ENCODE measurements at regions not wholly inside any gene's neighbourhood (a gene's known extent, or its start where the extent isn't known, plus 50 kb on each side); places are given as distances from the start of the nearest gene placed in this dataset.
A peak's percentile ranks its signal among the peaks of the same experiment; 100 is the strongest.
"Not testable (repeated sequence)": the region's sequence is repeated elsewhere in the genome, so short reads cannot be mapped to it uniquely, and the experiment has no call there.

- not testable (repeated sequence) for H4K91ac ChIP-seq (ENCODE audit: low read length); H2AFZ ChIP-seq (ENCODE audit: low read depth, low read length); H3K14ac ChIP-seq (ENCODE audit: low read length in 2 of 2); H2AK5ac ChIP-seq (ENCODE audit: low read length, severe bottlenecking); H3K4ac ChIP-seq (ENCODE audit: low read depth in 1 of 2, low read length in 2 of 2); H3K9ac ChIP-seq (ENCODE audit: low read length); H3K27ac ChIP-seq (ENCODE audit: low read length, poor library complexity, severe bottlenecking); H2BK120ac ChIP-seq (ENCODE audit: low read depth, low read length); H3K27me3 ChIP-seq (ENCODE audit: control insufficient read depth in 1 of 2, insufficient read depth in 1 of 2, low read length in 2 of 2); H3K4me1 ChIP-seq (ENCODE audit: control insufficient read depth, insufficient read depth, low read depth, low read length); H3K4me3 ChIP-seq (ENCODE audit: insufficient read depth in 1 of 2, low read depth in 1 of 2, low read length in 2 of 2); H2BK12ac ChIP-seq (ENCODE audit: low read length in 2 of 2); H2BK5ac ChIP-seq (ENCODE audit: low read depth, low read length, poor library complexity, severe bottlenecking); H2BK15ac ChIP-seq (ENCODE audit: low read depth, poor library complexity, severe bottlenecking); H3K23ac ChIP-seq (ENCODE audit: low read length in 2 of 2); H3K79me1 ChIP-seq (replicated peaks; ENCODE audit: low read length, poor library complexity, severe bottlenecking); H4K8ac ChIP-seq (ENCODE audit: low read length); H3K9me3 ChIP-seq (ENCODE audit: control insufficient read depth, low read length); H3K36me3 ChIP-seq (ENCODE audit: control insufficient read depth in 1 of 2, insufficient read depth in 2 of 2, low read depth in 1 of 2, low read length in 2 of 2); H3K4me2 ChIP-seq (ENCODE audit: low read length, poor library complexity, severe bottlenecking); DNase-seq; H3K18ac ChIP-seq (ENCODE audit: low read depth in 1 of 2, low read length in 2 of 2)
- WGBS, result 91% methylated on average over 1 of the region's 7 CpGs
These were observed 335.7 kb upstream of the PLGLB2 start for GRCh38 chr2:87412036-87412820.

- H3K4me3 ChIP-seq (ENCODE audit: insufficient read depth in 1 of 2, low read depth in 1 of 2, low read length in 2 of 2); H3K79me1 ChIP-seq (replicated peaks; ENCODE audit: low read length, poor library complexity, severe bottlenecking); H3K4me1 ChIP-seq (ENCODE audit: control insufficient read depth, insufficient read depth, low read depth, low read length); H3K9me3 ChIP-seq (ENCODE audit: control insufficient read depth, low read length); H3K4me2 ChIP-seq (ENCODE audit: low read length, poor library complexity, severe bottlenecking); H3K27me3 ChIP-seq (ENCODE audit: control insufficient read depth in 1 of 2, insufficient read depth in 1 of 2, low read length in 2 of 2); H2BK120ac ChIP-seq (ENCODE audit: low read depth, low read length); H2BK5ac ChIP-seq (ENCODE audit: low read depth, low read length, poor library complexity, severe bottlenecking); H4K8ac ChIP-seq (ENCODE audit: low read length); H2AFZ ChIP-seq (ENCODE audit: low read depth, low read length); H2BK12ac ChIP-seq (ENCODE audit: low read length in 2 of 2); H3K27ac ChIP-seq (ENCODE audit: low read length, poor library complexity, severe bottlenecking); H4K91ac ChIP-seq (ENCODE audit: low read length); H3K36me3 ChIP-seq (ENCODE audit: control insufficient read depth in 1 of 2, insufficient read depth in 2 of 2, low read depth in 1 of 2, low read length in 2 of 2); H3K23ac ChIP-seq (ENCODE audit: low read length in 2 of 2); H3K9ac ChIP-seq (ENCODE audit: low read length); H3K4ac ChIP-seq (ENCODE audit: low read depth in 1 of 2, low read length in 2 of 2); H3K18ac ChIP-seq (ENCODE audit: low read depth in 1 of 2, low read length in 2 of 2); H2BK15ac ChIP-seq (ENCODE audit: low read depth, poor library complexity, severe bottlenecking); DNase-seq; H2AK5ac ChIP-seq (ENCODE audit: low read length, severe bottlenecking): not testable (repeated sequence)
- 25% methylated on average over 1 of the region's 1 CpG for WGBS
- peak overlapping the region in 1 of 2 experiments; percentile 55 for H3K14ac ChIP-seq (ENCODE audit: low read length in 2 of 2)
These were observed 333.6 kb upstream of the PLGLB2 start for GRCh38 chr2:87414331-87414730.

- not testable (repeated sequence) for H2AK5ac ChIP-seq (ENCODE audit: low read length, severe bottlenecking); H3K4me2 ChIP-seq (ENCODE audit: low read length, poor library complexity, severe bottlenecking); H3K4me1 ChIP-seq (ENCODE audit: control insufficient read depth, insufficient read depth, low read depth, low read length); H3K9me3 ChIP-seq (ENCODE audit: control insufficient read depth, low read length); H3K9ac ChIP-seq (ENCODE audit: low read length); H2BK5ac ChIP-seq (ENCODE audit: low read depth, low read length, poor library complexity, severe bottlenecking); H3K27me3 ChIP-seq (ENCODE audit: control insufficient read depth in 1 of 2, insufficient read depth in 1 of 2, low read length in 2 of 2); H3K18ac ChIP-seq (ENCODE audit: low read depth in 1 of 2, low read length in 2 of 2); H3K4ac ChIP-seq (ENCODE audit: low read depth in 1 of 2, low read length in 2 of 2); H3K36me3 ChIP-seq (ENCODE audit: control insufficient read depth in 1 of 2, insufficient read depth in 2 of 2, low read depth in 1 of 2, low read length in 2 of 2); H3K14ac ChIP-seq (ENCODE audit: low read length in 2 of 2); H2BK120ac ChIP-seq (ENCODE audit: low read depth, low read length); DNase-seq; H2BK15ac ChIP-seq (ENCODE audit: low read depth, poor library complexity, severe bottlenecking); H3K23ac ChIP-seq (ENCODE audit: low read length in 2 of 2); H3K4me3 ChIP-seq (ENCODE audit: insufficient read depth in 1 of 2, low read depth in 1 of 2, low read length in 2 of 2); H2BK12ac ChIP-seq (ENCODE audit: low read length in 2 of 2); H2AFZ ChIP-seq (ENCODE audit: low read depth, low read length); H3K79me1 ChIP-seq (replicated peaks; ENCODE audit: low read length, poor library complexity, severe bottlenecking); H3K27ac ChIP-seq (ENCODE audit: low read length, poor library complexity, severe bottlenecking)
- H4K8ac ChIP-seq (ENCODE audit: low read length), result peak overlapping the region; percentile 37
- WGBS, result 85% methylated on average over 5 of the region's 10 CpGs
- peak overlapping the region; percentile 27 for H4K91ac ChIP-seq (ENCODE audit: low read length)
These were observed 332.9 kb upstream of the PLGLB2 start for GRCh38 chr2:87414795-87415570.

GRCh38 chr2:87415586-87416265 lies 332.2 kb upstream of the PLGLB2 start:
- H3K36me3 ChIP-seq (ENCODE audit: control insufficient read depth in 1 of 2, insufficient read depth in 2 of 2, low read depth in 1 of 2, low read length in 2 of 2); H2AFZ ChIP-seq (ENCODE audit: low read depth, low read length); H3K9ac ChIP-seq (ENCODE audit: low read length); H3K14ac ChIP-seq (ENCODE audit: low read length in 2 of 2); H3K4me1 ChIP-seq (ENCODE audit: control insufficient read depth, insufficient read depth, low read depth, low read length); H2BK120ac ChIP-seq (ENCODE audit: low read depth, low read length); DNase-seq; H2BK5ac ChIP-seq (ENCODE audit: low read depth, low read length, poor library complexity, severe bottlenecking); H3K18ac ChIP-seq (ENCODE audit: low read depth in 1 of 2, low read length in 2 of 2); H3K4me2 ChIP-seq (ENCODE audit: low read length, poor library complexity, severe bottlenecking); H2AK5ac ChIP-seq (ENCODE audit: low read length, severe bottlenecking); H4K8ac ChIP-seq (ENCODE audit: low read length); H2BK15ac ChIP-seq (ENCODE audit: low read depth, poor library complexity, severe bottlenecking); H2BK12ac ChIP-seq (ENCODE audit: low read length in 2 of 2); H4K91ac ChIP-seq (ENCODE audit: low read length); H3K27ac ChIP-seq (ENCODE audit: low read length, poor library complexity, severe bottlenecking); H3K23ac ChIP-seq (ENCODE audit: low read length in 2 of 2); H3K4me3 ChIP-seq (ENCODE audit: insufficient read depth in 1 of 2, low read depth in 1 of 2, low read length in 2 of 2); H3K79me1 ChIP-seq (replicated peaks; ENCODE audit: low read length, poor library complexity, severe bottlenecking); H3K9me3 ChIP-seq (ENCODE audit: control insufficient read depth, low read length); H3K4ac ChIP-seq (ENCODE audit: low read depth in 1 of 2, low read length in 2 of 2); H3K27me3 ChIP-seq (ENCODE audit: control insufficient read depth in 1 of 2, insufficient read depth in 1 of 2, low read length in 2 of 2): not testable (repeated sequence)
- WGBS, result 57% methylated on average over 1 of the region's 1 CpG

Measured in mesenchymal stem cell (in vitro differentiated cells and primary cell).